Activated T-cell treated with anti-CD3 and anti-CD28 coated beads for 1 hour (primary cell): ENCODE measurements at regions not wholly inside any gene's neighbourhood (a gene's known extent, or its start where the extent isn't known, plus 50 kb on each side); places are given as distances from the start of the nearest gene placed in this dataset.
"Not testable (repeated sequence)": the region's sequence is repeated elsewhere in the genome, so short reads cannot be mapped to it uniquely, and the experiment has no call there.

Source experiments
- DNase-seq: peaks from one replicate; pipeline ENCODE4 v3.0.0-alpha.2; 2020; ENCODE audit warnings: low read depth

- DNase-seq: no peak
Measured at GRCh38 chr3:34109846-34110245, 311.4 kb downstream of the PDCD6IP start.

DNA sequence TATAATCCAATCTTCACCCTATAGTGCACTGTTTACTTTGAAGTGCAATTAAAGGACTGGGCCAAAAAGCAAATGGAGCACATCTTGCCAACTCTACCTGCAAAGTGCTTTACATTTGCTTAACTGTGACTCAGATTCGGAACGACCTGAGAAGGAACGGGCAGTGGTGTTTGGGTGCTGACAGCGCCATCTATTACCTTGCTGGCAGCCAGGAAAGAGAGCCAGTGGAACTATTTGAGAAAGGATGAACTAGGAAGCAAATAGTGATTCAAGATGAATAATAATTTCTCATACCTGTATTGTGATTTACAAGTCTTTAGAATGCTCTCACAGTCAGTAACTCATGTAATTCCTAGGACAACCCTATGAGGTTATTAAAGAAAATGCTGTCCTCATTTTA, 312.9 kb downstream of the PDCD6IP start:
- DNase-seq: no peak

GRCh38 chr3:34112261-34112660, 313.8 kb downstream of the PDCD6IP start:
- not testable (repeated sequence) for DNase-seq

DNA sequence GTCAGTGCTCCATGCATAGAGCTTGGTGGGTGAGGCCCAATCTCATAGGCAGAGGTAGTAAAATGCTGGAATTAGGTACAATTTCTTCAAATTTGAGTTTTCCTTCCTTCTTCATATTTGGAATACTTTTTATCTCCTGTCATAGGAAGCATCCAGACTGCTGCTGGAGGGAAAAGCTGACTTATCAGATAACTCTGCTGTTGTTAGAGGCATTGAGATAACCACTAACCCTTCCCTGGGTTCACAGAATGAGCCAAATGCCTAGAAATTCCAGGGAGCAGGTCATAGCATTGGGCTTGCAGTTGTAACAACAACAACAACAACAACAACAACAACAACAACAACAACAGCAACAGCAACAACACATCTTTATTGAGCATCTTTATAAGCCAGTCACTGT, 332.7 kb downstream of the PDCD6IP start:
- no peak for DNase-seq

- DNase-seq: no peak
Measured at GRCh38 chr3:34132069-34132692, 333.8 kb downstream of the PDCD6IP start.

GRCh38 chr3:34139566-34139965, 341.1 kb downstream of the PDCD6IP start:
- no peak for DNase-seq

DNA sequence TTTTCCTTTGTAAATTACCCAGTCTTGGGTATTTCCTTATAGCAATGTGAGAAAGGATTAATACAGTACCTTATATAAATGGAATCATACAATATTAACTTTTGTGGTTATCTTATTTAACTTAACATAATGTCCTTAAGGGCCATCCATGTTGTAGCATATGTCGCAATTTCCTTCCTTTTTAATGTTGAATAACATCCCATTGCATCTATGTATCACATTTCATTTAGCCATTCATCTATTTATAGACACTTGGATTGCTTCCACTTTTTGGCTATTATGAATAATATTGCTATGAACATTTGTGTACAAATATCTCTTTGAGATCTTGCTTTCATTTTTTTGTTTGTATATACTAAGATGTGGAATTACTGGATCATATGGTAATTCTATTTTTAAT, 342.2 kb downstream of the PDCD6IP start:
- no peak for DNase-seq

DNA sequence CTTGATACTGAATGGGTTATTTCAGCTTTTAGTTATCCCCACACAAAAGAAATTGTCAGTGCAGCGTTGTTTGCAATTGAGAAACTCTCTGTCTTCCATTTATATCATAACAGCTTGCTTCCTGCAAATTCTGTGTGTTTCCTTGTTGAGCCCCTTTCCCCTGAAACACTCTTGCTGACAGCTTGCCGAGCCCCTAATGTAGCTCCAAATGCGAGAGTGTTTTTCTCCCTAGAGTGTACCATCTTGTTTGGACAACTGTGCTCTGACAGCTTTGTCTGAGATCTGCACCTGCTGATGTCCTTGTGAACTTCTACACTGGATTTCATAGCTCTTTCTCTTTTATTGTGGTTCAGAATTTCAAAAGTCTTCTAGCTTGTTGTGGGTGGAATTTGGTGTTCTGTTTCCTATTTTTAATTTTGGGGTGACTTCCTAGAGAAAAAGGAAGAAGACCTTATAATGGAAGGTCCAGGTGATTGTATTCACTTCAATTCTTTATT, 343.5 kb downstream of the PDCD6IP start:
- no peak for DNase-seq

- DNase-seq: no peak
Measured at GRCh38 chr3:34145796-34146195, 347.4 kb downstream of the PDCD6IP start.

- no peak for DNase-seq
Measured at GRCh38 chr3:34146596-34146995, 348.2 kb downstream of the PDCD6IP start.

GRCh38 chr3:34150992-34151391, 352.6 kb downstream of the PDCD6IP start:
- no peak for DNase-seq

DNA sequence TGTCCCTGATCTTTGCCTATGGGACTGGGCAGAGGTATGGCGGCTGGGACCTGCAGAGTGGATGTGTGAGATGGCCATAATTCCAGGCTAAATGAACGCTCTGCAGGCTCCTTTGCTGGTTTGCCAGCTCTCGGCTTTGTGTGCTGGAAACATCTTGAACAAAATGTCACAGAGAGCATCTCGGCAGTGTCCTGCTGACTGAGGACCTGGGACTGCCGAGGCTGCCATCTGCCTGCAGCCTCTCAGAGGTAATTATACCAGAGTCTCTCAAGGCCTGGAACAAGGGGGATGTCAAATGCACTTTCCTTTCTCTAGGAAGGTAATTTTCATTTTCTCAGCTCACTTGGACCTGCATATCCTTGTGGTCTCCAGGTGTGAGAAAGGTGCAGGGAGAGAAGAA, 354.2 kb downstream of the PDCD6IP start:
- no peak for DNase-seq

DNA sequence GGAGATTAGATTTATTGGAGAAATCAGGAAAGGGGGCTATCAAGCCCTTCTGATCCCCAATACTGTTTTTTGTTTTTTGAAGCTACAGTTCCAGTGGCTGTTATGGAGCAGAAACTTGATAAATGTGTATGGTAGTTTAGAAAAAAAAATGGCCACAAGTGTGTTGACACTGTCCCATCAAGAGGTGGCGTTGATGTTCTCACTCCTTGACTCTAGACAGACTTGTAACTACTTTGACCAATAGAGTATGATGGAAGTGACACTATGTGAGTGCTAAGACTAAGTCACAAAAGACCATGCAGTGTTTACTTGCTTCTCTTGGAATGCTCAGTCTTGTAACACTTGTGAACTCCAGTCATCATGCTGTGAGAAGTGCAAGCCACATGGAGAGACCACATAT, 356.7 kb downstream of the PDCD6IP start:
- no peak for DNase-seq

DNA sequence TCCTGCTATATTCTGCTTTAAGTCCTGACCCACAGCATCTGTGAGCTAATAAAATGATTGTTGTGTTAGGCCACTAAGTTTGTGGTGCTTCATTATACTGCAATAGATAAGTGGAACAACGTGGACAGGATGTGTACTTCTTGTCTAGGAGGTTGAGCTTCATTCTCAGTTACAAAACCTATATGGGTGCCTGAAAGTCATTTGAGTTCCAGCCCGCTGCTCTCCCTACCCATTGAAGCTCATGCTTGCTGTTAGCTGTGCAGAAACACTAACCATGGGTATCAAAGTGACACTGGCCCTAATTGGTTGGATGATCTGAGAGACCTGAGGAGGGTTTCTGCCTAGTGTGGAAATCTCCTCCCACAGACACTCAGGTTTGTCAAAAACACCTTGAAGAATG, 357.2 kb downstream of the PDCD6IP start:
- no peak for DNase-seq

- no peak for DNase-seq
Measured at GRCh38 chr3:34157491-34157890, 359.1 kb downstream of the PDCD6IP start.

GRCh38 chr3:34159613-34160420, 361.4 kb downstream of the PDCD6IP start:
- no peak for DNase-seq

- not testable (repeated sequence) for DNase-seq
Measured at GRCh38 chr3:34169636-34170035, 371.2 kb downstream of the PDCD6IP start.

DNA sequence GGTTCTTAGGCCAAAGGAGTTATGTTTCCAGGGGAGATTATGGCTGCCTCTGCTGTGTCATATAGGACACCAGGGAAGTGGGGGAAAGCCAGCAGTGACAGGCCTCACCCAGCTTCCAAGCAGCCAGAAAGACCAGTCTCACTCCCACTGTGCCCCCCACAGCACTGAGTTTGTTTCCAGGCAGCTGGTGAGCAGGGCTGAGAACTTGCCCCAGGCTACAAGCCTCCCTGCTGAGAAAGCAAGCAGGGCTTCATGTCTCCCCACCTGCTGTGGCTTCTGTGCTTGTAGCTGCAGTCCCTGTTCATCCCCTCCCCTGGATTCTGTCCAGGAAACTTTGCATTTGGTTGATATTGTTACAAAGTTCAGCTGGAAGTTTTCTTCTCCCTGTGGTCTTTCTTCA, 376.3 kb downstream of the PDCD6IP start:
- no peak for DNase-seq

- no peak for DNase-seq
Measured at GRCh38 chr3:34175636-34176176, 377.3 kb downstream of the PDCD6IP start.

DNA sequence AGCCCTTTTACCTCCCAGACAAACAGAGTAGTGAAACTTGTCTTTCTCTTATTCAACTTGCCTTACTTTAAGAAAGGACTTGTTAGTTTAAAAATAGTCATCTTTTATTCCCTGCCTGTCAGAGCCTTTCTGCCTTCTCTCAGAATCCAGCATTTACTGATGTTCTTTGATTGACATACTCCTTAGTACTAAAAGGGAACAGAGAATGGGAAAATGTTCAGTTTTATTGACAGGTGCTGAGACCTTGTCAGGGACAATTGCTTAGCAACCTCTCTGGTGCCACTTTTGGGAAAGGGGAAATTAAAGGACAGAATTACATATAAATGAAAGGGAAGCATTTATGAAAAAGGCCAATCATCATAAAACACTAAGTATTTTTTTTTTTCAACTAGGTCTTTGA, 378.3 kb downstream of the PDCD6IP start:
- DNase-seq: no peak

GRCh38 chr3:34178415-34178814, 380.0 kb downstream of the PDCD6IP start:
- no peak for DNase-seq

GRCh38 chr3:34179716-34180115, 381.3 kb downstream of the PDCD6IP start:
- no peak for DNase-seq

DNA sequence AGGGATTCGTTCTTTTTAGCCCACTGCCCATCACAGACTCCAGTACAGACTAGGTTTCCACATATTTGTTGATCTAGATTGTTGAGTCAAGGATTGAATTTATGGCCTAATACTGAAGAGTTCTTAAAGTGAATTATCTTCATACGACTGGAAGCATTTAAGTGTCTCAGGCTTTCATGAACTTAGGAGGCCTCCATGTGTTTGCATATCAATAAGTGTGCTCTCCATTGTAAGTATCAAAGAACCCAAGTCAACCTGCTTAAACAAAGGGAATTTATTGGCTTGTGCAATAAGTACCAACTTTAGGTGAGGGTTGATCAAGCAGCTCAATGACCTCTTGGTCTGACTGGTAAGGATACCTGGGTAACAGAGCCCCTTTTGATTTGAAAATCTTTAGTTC, 382.1 kb downstream of the PDCD6IP start:
- no peak for DNase-seq
